Caco-2 (cell line): ENCODE measurements at regions not wholly inside any gene's neighbourhood (a gene's known extent, or its start where the extent isn't known, plus 50 kb on each side); places are given as distances from the start of the nearest gene placed in this dataset.
"Not testable (repeated sequence)": the region's sequence is repeated elsewhere in the genome, so short reads cannot be mapped to it uniquely, and the experiment has no call there.

Source experiments
- BruUV-seq: library from RNA; stranded (reverse); fragments of 400-500 nt; replicated peaks from 2 replicates; lab custom pipeline; 2021; lab: Mats Ljungman, UMichigan
- CTCF ChIA-PET: fragments of 300-600 bp; sonication (Branson Sonifier 250); formaldehyde crosslinking; loops from one replicate; lab custom pipeline; 2022; ENCODE audit warnings: antibody characterized with exemption; lab: Charles Lee
- POLR2A ChIA-PET: fragments of 300-600 bp; sonication (Branson Sonifier 250); formaldehyde crosslinking; loops from one replicate; lab custom pipeline; 2022; ENCODE audit warnings: antibody characterized with exemption; lab: Charles Lee
- DNase-seq, 2 experiments: peaks; one replicate each; pipeline versions ENCODE4 v3.0.0 to v3.0.0-alpha.2; 2020 to 2022
- H3K27me3 ChIP-seq: replicated peaks from 2 replicates; pipeline ENCODE4 v1.6.0; 2011; ENCODE audit warnings: low read length; ENCODE audit not compliant: control insufficient read depth, insufficient read depth
- H3K36me3 ChIP-seq: 2 replicates; pipeline ENCODE4 v1.5.1; 2011; ENCODE audit warnings: low read length; ENCODE audit not compliant: control insufficient read depth, insufficient read depth
- H3K4me1 ChIP-seq: fragments of 250-450 bp; sonication (Bioruptor Pico); 2 replicates; pipeline ENCODE4 v1.5.1; 2020; ENCODE audit warnings: mild to moderate bottlenecking
- H3K4me3 ChIP-seq: 2 replicates; pipeline ENCODE4 v1.5.1; 2011; ENCODE audit warnings: low read depth, mild to moderate bottlenecking, control low read depth, low read length
- H3K9me3 ChIP-seq: fragments of 250-450 bp; sonication (Bioruptor Pico); 2 replicates; pipeline ENCODE4 v1.5.1; 2020; ENCODE audit warnings: mild to moderate bottlenecking, moderate library complexity
- H3K27ac Mint-ChIP-seq: one replicate; pipeline ENCODE4 v1.8.0; 2022; ENCODE audit warnings: mixed read lengths; ENCODE audit not compliant: unreplicated experiment
- H3K27me3 Mint-ChIP-seq: one replicate; pipeline ENCODE4 v1.8.0; 2022; ENCODE audit warnings: mixed read lengths; ENCODE audit not compliant: insufficient read depth, unreplicated experiment
- H3K36me3 Mint-ChIP-seq: one replicate; pipeline ENCODE4 v1.8.0; 2022; ENCODE audit warnings: mild to moderate bottlenecking, mixed read lengths; ENCODE audit not compliant: insufficient read depth, unreplicated experiment
- H3K4me1 Mint-ChIP-seq: one replicate; pipeline ENCODE4 v1.8.0; 2022; ENCODE audit warnings: low read depth, mixed read lengths; ENCODE audit not compliant: unreplicated experiment
- H3K4me3 Mint-ChIP-seq: one replicate; pipeline ENCODE4 v1.8.0; 2022; ENCODE audit warnings: mild to moderate bottlenecking, moderate library complexity, mixed read lengths; ENCODE audit not compliant: unreplicated experiment
- H3K9me3 Mint-ChIP-seq: one replicate; pipeline ENCODE4 v1.8.0; 2022; ENCODE audit warnings: mixed read lengths; ENCODE audit not compliant: unreplicated experiment
- CTCF ChIP-seq, 2 experiments: fragments of 200-600 bp in 1 of 2; IDR thresholded peaks; 1 replicate in 1 of 2; 2 replicates in 1 of 2; pipeline versions ENCODE4 v1.5.1 to v1.8.0; 2011 to 2022; ENCODE audit warnings: antibody characterized with exemption in 1 of 2, control low read depth in 1 of 2, inconsistent platforms in 1 of 2, low read depth in 1 of 2, low read length in 1 of 2, mild to moderate bottlenecking in 1 of 2, moderate library complexity in 1 of 2; ENCODE audit not compliant: insufficient read depth in 1 of 2, severe bottlenecking in 1 of 2, unreplicated experiment in 1 of 2
- intact Hi-C: fragments of 100-400 bp; cut with micrococcal nuclease; formaldehyde crosslinking; loops from one replicate; pipeline ENCODE4 v1.10.0; 2022; ENCODE audit not compliant: unreplicated experiment

- ChIA-PET POLR2A (no interaction called here), CTCF (no interaction called here)
- Histone ChIP-seq H3K9me3 (no peaks in the 10 kb centered on the region), H3K36me3 (no peaks in the 10 kb centered on the region), H3K4me1 (no peaks in the 10 kb centered on the region), H3K4me3 (no peak overlapping the region), H3K27me3 (no peaks in the 10 kb centered on the region)
- intact Hi-C loops: no loop called here
- Mint-ChIP-seq H3K27me3 (peaks cover 20% of the 10 kb centered on the region), H3K9me3 (no peaks in the 10 kb centered on the region), H3K36me3 (no peaks in the 10 kb centered on the region), H3K4me3 (no peak overlapping the region), H3K27ac (no peak overlapping the region), H3K4me1 (no peaks in the 10 kb centered on the region)
- TF ChIP-seq CTCF (IDR thresholded peaks at IDR 0.05; ENCODE audit: insufficient read depth in 1 of 2, low read depth in 1 of 2, low read length in 1 of 2, severe bottlenecking in 1 of 2, unreplicated experiment in 1 of 2): no peak
- BruUV-seq: no TSS peak
- no peak for DNase-seq
Measured at GRCh38 chr16:77046206-77046605, 144.8 kb upstream of the MON1B start.

GRCh38 chr16:77048085-77048484 is 142.9 kb upstream of the MON1B start:
- H3K27me3 Mint-ChIP-seq: peaks cover 17% of the 10 kb centered on the region
- POLR2A ChIA-PET: no interaction called here
- intact Hi-C loops: no loop called here
- no peak overlapping the region for H3K4me3 Mint-ChIP-seq
- CTCF ChIA-PET: no interaction called here
- H3K27me3 ChIP-seq: no peaks in the 10 kb centered on the region
- no peak for TF ChIP-seq CTCF (IDR thresholded peaks at IDR 0.05; ENCODE audit: insufficient read depth in 1 of 2, low read depth in 1 of 2, low read length in 1 of 2, severe bottlenecking in 1 of 2, unreplicated experiment in 1 of 2)
- no peaks in the 10 kb centered on the region for H3K36me3 ChIP-seq
- H3K9me3 ChIP-seq: no peaks in the 10 kb centered on the region
- H3K4me1 ChIP-seq: no peaks in the 10 kb centered on the region
- BruUV-seq: no TSS peak
- H3K4me1 Mint-ChIP-seq: no peaks in the 10 kb centered on the region
- H3K27ac Mint-ChIP-seq: no peak overlapping the region
- no peaks in the 10 kb centered on the region for H3K36me3 Mint-ChIP-seq
- no peaks in the 10 kb centered on the region for H3K9me3 Mint-ChIP-seq
- H3K4me3 ChIP-seq: no peak overlapping the region
- no peak for DNase-seq

- no peaks in the 10 kb centered on the region for H3K27me3 ChIP-seq
- Mint-ChIP-seq H3K4me1 (no peaks in the 10 kb centered on the region), H3K27me3 (peaks cover 20% of the 10 kb centered on the region), H3K4me3 (no peak overlapping the region), H3K27ac (no peak overlapping the region), H3K9me3 (no peaks in the 10 kb centered on the region), H3K36me3 (no peaks in the 10 kb centered on the region)
- ChIA-PET POLR2A (no interaction called here), CTCF (no interaction called here)
- H3K36me3 ChIP-seq: no peaks in the 10 kb centered on the region
- no peak for TF ChIP-seq CTCF (IDR thresholded peaks at IDR 0.05; ENCODE audit: insufficient read depth in 1 of 2, low read depth in 1 of 2, low read length in 1 of 2, severe bottlenecking in 1 of 2, unreplicated experiment in 1 of 2)
- no peaks in the 10 kb centered on the region for H3K4me1 ChIP-seq
- BruUV-seq: no TSS peak
- no peaks in the 10 kb centered on the region for H3K9me3 ChIP-seq
- no peak overlapping the region for H3K4me3 ChIP-seq
- DNase-seq: no peak
- intact Hi-C loops: no loop called here
Measured at GRCh38 chr16:77049577-77049976, 141.4 kb upstream of the MON1B start.

- H3K27ac Mint-ChIP-seq, H3K4me1 Mint-ChIP-seq, H3K9me3 ChIP-seq, H3K9me3 Mint-ChIP-seq, BruUV-seq, H3K36me3 Mint-ChIP-seq, H3K4me3 ChIP-seq, H3K36me3 ChIP-seq, POLR2A ChIA-PET, DNase-seq, H3K4me3 Mint-ChIP-seq, H3K27me3 ChIP-seq, intact Hi-C loops, H3K4me1 ChIP-seq, CTCF ChIA-PET: not testable (repeated sequence)
- H3K27me3 Mint-ChIP-seq: peaks cover 19% of the 10 kb centered on the region
Measured at GRCh38 chr16:77056597-77056996, 134.4 kb upstream of the MON1B start.
